GM21786 (cell line): ENCODE measurements at regions not wholly inside any gene's neighbourhood (a gene's known extent, or its start where the extent isn't known, plus 50 kb on each side); places are given as distances from the start of the nearest gene placed in this dataset.

Source experiments
- ATAC-seq: cut with Tn5 transposase; IDR thresholded peaks from one replicate; pipeline ENCODE4 v1.9.1; 2021; ENCODE audit not compliant: unreplicated experiment

DNA sequence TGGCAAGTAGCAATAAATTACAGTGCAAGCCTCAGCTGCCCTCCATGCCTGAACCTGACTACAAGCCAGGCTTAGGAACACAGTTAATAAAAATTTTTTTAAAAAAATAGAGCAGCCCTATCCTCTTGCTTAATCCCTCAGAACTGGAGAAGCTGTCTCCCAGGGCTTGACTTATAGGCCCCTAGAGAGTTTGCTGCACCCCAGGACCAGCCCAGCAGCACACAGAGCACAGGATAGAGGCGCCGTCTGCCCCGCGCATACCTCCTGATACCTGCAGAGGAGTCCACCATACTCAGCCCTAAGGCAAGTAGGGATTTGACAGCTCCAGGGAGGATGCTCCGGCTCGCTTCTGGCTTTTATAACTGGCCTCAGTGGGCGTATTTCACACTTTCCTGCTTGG lies 548.6 kb upstream of the RAB6C start:
- ATAC-seq = no peak

DNA sequence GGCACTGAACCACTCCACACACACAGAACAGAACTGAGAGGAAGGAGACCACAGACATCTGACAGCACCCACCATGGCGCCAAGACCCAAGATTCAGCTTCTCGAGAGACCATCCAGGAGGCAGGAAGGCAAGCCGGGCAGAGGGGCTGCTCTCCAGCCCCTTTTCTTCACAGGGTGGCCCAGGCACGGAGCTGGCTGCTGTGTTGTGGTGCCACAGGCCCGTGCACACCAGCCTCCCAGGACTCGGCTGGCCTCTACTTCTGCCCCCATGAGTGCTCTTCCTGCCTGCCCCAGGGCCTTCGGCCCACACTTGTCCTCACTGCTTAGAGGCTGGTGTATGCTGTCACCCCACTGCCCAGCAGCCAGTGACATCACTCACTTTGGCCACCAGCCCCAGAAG lies 547.6 kb upstream of the RAB6C start:
- ATAC-seq = no peak

DNA sequence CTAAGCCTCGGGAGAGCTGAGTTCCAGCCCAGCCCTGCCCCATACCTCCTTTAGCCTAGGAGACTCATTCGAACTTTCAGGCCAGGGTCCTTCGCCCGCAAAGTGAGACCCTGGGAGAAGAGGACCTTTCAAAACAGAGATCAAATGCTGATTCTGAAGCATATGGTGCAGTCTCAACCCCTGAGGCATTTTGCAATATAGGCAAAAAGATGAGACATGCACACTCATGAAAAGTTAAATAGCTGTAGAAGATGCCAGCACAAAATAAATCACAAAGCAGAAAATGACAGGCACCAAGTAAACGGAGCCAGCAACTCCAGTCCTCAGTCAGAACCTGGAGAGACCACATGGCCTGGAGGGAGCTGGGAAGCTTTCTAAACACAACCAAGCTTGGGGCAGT lies 542.7 kb upstream of the RAB6C start:
- no peak for ATAC-seq

DNA sequence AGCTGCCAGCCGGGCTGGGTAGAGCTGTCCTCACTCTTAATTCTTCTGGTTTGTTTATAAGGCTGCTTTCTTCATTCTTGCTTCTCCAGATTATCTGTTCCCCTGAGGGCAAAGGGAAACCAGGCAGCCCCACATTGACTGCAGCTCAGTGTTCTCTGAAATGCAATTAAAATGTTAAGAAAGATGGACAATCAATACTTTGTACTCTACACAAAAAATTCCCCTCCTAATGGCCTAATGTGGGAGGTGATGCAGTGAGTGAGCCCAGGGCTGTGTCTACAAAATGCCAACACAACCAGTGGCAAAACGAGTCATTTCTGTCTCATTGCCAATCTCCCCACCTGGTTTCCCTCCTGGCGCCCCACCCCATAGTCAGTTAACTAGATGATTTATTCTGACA lies 541.7 kb upstream of the RAB6C start:
- ATAC-seq = no peak

DNA sequence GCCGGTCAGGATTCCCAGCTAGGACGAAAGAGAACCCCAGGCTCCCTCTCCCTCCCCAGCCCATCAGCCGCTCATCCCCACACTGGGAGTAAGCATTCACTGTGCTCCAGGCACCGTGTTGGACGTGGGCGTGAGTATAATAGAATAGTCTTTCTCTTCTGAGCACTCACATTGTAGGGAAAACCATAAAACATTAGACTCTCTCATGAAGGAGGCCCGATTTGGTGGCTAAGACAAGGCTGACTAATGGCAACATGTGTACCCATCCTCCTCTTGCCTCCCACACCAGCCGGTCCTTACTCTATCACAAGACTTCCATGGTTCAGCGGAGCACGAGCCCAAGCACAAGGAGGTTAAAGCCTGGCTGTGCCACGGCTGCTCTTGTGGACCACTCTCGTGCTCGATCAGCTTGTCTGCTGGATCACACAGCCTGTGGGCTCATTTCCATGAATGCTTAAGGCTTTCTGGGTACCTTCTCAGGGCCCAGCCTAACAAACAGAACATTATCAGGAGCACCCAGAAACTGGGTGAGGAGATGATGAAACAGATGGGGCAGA lies 540.9 kb upstream of the RAB6C start:
- no peak for ATAC-seq

DNA sequence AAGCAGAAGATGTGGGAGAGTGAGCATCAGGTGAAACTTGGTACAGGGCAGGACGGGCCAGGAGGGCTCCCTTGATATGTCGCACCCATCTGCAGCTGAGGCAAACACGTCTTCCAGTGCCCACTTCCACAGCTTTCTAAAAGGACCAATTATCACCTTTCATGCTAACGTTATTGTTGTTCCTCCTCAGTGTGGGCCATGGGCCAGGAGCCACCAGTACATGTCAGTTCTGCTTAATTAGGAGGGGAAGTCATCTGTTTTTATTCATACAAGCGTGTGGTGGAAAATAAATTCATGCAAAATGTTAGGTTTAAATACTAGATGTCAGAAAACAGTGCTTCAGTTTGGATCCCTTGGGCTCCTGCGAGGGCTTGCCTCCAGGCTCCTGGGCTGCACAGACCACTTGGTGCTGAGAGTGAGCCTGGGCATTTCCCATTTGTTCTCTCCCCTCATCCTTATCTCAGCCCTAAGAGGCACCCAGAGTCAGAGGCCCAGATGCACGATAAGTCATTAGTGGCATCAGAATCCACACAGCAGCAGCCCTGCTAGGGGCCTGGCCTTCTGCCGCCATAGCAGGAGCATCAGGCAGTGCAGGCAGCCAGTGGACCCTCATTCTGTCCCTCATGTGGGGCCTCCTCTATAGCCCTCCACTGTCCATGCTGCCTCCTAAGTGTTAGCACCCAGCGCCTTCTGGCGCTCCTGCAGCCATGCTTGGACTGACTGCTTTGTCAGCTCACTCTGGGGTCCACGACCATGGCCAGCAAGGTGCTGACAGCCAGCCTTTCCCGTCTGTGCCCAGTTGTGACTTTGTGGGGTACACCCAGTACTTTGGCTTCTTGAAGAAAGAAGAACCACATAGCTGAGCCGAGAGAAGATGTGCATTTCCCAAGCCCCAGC lies 539.8 kb upstream of the RAB6C start:
- ATAC-seq = no peak

DNA sequence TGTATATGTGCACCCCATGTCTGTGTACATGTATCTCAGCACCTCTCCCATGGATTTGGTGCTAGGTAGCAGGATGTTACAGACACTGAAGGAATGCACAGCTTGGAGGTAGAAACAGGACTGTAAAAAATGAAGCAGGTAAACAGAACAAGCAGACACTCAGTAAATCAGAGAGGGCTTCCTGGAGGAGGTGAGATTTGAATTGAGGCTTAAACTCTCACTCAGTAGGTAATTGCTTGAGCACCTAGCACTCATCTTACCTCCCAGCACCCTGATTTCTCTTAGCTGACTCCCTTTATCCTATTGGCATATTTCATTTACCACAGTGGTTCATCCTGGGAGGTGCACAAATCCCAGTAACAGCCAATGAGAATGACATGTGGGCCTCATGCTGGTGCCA lies 537.9 kb upstream of the RAB6C start:
- no peak for ATAC-seq

DNA sequence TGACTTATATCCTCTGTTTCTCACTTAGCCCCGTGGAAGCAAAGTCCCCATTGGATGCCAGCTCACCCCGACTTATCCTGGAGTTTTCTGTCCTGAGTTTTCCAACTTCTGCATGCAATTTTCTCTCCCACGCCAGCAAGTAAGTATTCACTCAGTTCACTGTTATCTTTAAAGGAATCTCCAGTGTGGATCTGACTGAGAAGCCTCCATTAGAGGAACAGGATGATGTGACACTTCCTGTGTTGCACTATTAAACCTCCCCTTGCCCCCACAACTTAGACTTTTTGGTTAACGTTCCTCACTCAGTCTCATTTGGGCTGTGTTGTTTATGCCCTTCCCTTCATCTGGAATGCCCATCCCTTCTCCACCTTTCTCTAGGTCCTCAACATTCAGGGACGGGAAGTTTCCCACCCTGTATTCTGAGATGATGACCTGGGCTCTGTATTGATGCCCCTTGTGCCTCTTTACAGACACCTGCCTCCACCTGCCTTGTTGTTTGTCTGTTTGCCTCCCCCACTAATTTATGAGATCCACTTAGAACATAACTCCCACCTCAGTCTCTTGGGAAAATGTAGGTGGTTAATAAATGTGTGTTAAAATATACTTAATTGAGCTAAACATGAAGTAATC lies 536.1 kb upstream of the RAB6C start:
- ATAC-seq = no peak

DNA sequence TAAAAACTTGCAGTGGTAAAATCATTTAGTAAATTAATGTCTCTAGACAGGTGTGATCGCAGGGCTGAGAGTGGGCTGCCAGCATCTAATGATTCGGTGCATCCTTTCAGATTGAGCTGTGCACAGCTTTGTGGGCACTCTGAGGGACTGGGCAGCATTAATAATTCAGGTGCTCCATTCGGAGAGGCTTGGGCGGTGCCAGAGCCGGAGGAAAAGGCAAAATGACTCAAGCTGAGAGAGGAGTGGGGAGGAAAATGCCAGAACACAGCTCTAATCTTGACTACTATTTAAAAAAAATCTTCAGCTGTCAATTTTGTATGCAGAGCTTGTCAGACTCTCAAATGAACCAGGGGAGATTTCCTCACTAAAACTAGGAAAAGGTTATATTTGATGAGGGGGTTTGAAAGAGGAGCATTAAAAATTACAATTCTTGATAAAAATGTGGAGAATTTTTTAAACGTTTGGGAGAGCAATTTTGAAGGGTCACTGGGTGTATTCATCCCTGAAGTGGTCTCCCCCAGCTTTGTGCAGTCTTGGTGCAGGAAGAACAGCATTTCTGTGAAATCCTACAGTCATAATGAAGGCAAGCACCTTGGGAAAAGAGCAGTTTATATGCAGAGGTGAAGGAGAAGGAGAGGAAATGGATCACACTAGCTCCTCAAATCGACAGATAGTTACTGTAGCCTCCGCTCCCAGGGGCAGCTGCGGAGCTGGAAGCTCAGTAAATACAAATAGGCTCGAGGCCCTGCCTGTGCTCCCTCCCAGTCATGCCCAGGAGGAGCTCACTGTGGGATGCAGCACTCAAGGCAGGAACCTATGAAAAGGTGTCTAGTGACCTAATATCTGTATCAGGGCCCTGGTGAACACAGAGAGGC lies 535.4 kb upstream of the RAB6C start:
- no peak for ATAC-seq

DNA sequence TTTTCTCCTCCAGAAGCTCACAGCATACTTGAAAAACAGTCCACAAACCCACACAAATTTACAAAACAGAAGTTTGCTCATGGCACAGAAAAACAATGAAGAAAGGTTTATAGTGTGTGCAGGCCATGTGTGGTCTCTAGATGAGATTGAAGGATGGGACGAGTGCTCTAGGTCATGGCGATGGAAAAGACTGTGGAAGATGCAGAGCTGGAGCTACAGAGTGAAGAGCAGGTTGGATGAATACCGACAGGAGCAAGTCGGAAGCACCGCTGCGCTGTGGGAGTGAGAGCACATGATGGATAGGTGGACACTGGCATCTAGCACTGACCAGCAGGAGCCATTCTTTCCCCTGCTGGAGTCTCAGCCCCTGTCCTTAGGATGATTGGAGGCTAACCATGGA lies 534.7 kb upstream of the RAB6C start:
- no peak for ATAC-seq

DNA sequence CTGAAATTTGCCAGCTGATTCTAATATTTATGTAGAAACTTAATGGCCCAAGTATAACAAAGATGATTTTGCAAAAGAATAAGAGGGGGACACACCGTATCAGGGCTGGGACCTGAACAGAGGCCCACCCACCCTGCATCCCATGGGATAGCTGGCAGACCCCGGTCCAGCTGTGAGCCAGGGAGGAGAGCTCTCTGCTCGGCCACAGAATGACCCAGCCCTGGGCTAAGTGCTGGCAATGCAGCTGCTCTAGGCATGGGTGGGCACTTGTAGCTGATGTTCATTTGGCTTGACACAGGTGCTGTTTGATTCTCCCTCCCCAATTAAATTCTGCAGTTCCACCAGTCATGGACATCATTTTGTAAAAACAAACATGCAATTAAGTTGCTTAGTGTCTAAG lies 522.8 kb upstream of the RAB6C start:
- ATAC-seq = no peak

DNA sequence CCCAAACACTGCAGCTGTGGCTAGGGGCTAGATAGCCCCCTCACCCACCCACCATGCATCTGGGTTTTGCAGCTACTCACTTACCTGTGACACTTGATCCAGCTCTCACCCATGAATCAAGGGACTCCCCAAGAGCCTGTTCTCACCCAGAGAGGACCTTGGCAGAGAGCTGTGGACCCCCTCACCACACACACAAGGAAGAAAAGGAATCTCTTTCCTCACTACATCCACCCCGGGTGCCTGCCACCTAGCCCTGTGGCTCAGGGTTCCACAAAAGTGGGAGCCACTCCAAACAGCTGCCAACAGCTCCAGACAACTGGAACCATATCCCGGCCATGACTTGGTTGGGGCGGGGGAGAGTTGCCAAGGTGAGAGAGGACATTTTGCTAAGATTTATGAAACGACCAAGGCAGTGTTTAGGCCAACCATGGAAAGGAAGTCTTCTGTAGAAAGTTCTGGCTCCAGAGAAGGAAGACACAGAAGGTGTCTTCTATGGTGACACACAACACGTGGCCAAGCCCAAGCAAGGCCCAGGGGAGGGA lies 522.1 kb upstream of the RAB6C start:
- no peak for ATAC-seq

DNA sequence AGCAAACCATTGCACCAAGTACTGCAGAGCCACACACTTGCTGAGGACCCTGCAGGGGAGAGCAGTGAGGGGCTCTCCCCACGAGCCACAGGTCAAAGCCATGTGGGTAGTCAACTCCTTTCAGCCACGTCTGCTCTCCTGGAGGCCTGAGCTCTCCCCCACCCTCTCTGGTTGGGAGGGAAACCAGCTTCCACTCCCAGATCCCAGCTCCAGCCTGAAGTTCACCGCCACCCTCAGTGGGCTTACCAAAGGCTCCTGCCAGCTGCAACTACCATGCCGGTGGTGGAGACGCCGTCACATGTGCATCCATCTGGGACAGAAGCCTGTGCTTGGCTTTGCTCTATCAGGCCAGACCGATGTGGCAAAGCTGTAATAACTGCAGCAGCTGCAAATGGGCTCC lies 521.5 kb upstream of the RAB6C start:
- ATAC-seq = no peak

DNA sequence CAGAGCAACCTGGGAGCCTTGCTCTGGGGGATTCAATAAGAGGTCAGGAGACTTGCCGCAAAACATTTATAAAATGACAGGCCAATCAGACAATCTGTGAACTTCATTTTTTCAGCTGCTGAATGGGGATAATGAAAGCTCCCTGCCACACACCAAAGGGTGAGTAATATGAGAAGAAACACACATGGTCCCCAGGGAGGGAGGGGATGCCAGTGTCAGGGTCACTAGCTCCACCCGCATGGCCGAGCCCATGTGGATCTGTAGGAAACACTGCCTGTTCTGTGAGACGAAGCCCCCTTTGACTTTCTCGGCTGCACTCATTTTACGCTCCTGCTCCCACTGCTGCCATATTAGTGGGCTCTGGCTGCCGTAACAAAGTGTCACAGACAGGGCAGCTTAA lies 521.0 kb upstream of the RAB6C start:
- no peak for ATAC-seq

DNA sequence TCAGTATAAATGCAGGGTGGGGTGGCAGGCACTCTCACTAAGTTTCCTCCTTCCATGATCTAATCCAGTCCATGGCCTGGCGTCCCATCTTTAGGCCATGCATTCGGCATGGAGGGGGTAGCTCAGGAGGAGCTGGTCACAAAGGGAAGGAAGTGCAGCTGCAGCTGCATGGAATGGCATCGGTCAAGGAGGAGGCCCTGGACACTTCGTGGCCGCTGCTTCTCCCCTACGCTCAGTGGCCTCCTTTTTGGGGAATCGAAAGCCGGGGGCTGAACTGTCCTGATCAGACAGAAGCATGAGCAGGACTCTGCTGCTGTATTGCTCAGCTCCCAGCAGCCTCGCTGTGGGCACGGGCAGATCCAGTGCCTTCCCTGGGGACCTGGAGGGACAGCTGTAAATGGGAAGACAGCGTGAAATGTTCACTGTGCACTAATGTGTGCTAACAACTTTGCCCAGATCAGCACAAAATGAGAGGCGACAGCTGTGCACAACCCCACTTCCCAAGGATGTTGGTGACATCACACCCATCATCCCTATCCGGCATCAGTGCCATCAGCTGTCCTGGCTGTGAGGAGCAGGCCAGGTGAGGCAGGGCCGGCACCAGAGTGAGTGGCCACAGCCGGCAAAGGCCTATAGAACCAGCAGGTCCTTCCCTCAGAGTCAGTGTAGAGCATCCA lies 520.1 kb upstream of the RAB6C start:
- no peak for ATAC-seq

DNA sequence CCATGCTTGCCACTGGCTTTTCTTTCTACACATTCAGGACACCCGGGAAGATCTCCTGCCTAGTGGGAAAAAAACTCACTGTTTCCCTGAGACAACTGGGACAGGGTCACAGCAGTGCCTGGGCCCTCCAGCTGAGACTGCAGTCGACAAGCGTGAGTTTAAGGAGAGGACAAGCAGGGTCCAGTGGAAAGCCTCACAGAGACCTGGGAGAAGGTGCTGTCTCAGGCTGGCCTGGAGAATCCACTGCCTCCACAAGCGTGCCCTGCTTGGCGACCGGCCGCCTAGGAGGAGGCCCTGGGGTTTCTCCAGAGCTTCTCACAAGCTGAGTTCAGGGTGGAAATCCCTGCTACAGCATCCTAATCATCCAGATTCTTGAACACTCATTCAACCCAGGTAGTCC lies 519.6 kb upstream of the RAB6C start:
- no peak for ATAC-seq

DNA sequence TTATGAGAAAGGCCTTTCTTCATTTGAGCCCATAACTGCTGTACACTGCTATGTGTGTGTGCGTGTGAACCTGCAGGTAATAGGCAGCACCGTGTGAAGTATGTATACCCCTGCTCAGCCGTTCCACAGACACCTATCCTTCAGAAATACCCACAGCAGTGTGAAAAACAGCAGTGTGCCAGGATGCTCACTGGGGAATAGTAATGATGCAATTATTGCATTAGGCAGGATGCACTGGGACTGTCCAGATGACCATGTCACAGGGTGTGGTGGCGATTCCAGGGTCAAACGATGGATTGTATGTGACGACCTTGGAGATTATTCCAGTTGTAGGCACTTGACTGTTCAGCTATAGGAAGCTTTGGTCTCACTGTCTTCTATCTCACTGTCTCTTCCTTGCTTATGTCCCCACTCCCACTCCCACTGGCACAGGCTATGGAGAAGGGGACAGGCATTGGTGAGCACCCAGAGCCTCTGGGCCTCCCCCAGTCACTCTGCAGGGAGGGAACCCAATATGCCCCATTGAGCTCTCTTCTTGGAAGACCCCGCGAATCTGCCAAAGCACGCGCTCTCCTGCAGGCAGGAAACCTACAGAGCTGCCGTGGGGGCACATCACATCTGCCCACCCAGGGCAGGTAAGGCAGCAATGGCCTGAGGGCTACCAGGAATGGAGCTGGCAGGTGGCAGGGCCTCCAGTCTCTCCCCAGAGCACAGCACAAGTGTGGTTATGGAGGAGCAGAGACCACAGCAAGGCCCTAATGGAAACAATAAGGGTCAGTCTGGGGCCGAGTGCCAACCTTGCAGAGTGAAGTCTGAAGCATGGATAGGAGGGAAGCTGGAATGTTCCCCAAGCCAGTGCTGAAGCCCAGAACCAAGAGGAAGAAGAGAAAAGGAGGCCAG lies 518.9 kb upstream of the RAB6C start:
- no peak for ATAC-seq

DNA sequence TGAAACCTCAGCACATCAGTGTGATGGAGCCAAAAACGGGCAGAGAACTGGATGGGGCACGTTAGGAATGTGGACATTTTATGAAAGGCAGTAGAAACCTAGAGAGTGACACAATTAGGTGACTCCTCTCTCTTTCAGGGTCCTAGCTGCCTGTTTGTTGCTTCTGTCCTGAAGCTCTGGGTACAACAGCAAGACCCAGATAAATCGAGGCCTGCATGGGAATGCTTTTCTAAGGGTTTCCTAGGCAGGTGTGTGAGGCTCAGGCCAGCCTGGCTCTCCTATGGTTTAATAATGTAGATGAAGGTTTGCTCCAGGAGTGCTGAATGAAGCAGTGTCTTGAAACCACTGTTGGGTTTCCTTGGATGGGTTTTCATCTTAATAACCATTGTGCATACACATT lies 517.1 kb upstream of the RAB6C start:
- ATAC-seq = no peak

DNA sequence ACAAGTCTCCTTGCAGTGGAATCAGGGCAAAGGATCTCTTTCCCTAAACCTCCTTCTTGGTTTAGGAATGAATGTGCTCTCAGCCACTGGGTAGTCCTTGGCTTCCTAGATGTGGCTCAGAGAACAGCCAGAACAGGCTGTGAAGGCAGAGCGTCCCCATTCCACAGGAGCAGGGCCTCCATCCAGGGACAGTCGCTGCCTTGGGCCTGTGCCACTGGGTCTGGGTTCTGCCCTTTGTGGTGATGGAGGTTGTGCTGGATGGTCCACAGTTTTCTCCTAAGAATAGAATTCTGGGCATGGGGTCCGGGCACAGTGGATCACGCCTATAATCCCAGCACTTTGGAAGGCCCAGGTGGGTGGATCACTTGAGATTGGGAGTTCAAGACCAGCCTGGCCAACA lies 516.5 kb upstream of the RAB6C start:
- ATAC-seq = no peak

DNA sequence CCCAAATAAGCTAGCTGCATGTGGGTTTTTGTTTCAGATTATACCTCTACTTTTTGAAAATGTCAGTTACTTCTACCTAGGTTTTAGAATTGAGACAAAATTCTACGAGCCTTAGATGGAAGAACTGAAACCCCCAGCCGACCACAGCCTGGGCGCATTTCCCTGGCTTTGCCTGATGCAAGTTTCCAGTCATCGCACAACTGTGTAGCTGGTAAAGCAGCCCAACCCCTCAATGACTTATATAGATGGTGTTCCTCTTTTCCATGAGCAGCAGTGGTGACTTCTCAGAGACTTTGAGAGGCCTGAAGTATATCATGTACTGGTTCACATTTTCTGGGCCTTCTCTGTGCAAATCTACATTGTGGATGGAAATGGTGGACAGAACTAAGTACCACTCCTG lies 515.4 kb upstream of the RAB6C start:
- no peak for ATAC-seq
